SH-SY5Y (cell line): ENCODE measurements at regions not wholly inside any gene's neighbourhood (a gene's known extent, or its start where the extent isn't known, plus 50 kb on each side); places are given as distances from the start of the nearest gene placed in this dataset.

Experiments used
- GATA2 ChIP-seq: IDR thresholded peaks from 2 replicates; pipeline ENCODE4 v1.6.1; 2011; ENCODE audit warnings: mild to moderate bottlenecking, low read depth, low read length
- GATA3 ChIP-seq: IDR thresholded peaks from 2 replicates; pipeline ENCODE4 v1.6.1; 2011; ENCODE audit warnings: low read depth, mild to moderate bottlenecking, low read length, moderate library complexity

DNA sequence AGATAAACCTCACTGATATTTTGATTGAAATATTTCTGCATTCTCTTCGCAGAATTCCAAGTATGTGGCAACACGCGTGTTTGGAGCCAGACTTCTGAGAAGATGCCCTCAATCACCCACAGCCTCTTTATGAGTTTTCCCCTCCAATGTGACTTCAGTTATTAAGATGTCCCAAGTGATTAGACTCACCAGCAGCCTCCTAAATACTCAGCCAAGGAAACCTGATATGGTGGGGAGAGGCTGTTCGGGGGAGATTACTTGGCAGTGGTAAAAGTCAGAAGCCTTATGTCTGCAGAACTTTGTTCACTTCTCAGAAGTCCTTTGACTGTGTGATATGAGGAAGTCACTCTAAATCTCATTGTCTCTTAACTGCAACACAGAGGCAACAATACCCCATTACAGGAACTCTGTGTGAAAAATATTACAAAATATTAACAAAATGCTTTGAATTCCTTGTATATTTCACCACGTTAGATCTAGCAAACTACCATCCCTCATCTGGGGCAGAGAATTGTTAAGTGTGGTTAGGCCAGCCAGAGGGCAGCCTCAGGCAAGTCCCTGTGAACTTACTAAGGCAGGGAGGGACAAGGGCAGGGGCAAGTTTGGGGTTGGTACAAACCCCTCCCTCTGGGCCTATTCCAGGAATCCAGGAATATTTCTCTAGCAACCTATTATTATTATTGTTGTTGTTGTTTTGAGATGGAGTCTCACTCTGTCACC lies 151.4 kb upstream of the USP9X start:
- TF ChIP-seq GATA3 (no peak), GATA2 (no peak)
